DOHH2 (cell line): ENCODE measurements at regions not wholly inside any gene's neighbourhood (a gene's known extent, or its start where the extent isn't known, plus 50 kb on each side); places are given as distances from the start of the nearest gene placed in this dataset.

Experiments used
- H3F3A ChIP-seq: fragments of 200-600 bp; sonication (generic), shearing (Covaris generic); 2 replicates; pipeline ENCODE4 v1.6.0; 2016; ENCODE audit warnings: antibody characterized with exemption, mild to moderate bottlenecking; ENCODE audit not compliant: control insufficient read depth, insufficient read depth
- H3K27ac ChIP-seq: fragments of 200-600 bp; sonication (generic); 2 replicates; pipeline ENCODE4 v1.5.1; 2014; ENCODE audit warnings: low read depth, mild to moderate bottlenecking, low read length, moderate library complexity
- H3K27me3 ChIP-seq: fragments of 200-600 bp; sonication (generic); 2 replicates; pipeline ENCODE4 v1.6.1; 2014; ENCODE audit warnings: mild to moderate bottlenecking, low read length, mixed read lengths; ENCODE audit not compliant: control insufficient read depth
- H3K36me3 ChIP-seq: fragments of 200-600 bp; sonication (generic); 2 replicates; pipeline ENCODE4 v1.6.1; 2014; ENCODE audit warnings: mild to moderate bottlenecking, low read length, moderate library complexity, mixed read lengths; ENCODE audit not compliant: control insufficient read depth
- H3K4me1 ChIP-seq: fragments of 200-600 bp; sonication (generic); 2 replicates; pipeline ENCODE4 v1.6.1; 2014; ENCODE audit warnings: mild to moderate bottlenecking, low read length, mixed read lengths; ENCODE audit not compliant: control insufficient read depth
- H3K4me2 ChIP-seq: fragments of 200-600 bp; sonication (generic); 2 replicates; pipeline ENCODE4 v1.6.0; 2014; ENCODE audit warnings: mild to moderate bottlenecking, low read length, moderate library complexity
- H3K4me3 ChIP-seq: fragments of 200-600 bp; sonication (generic); 2 replicates; pipeline ENCODE4 v1.5.1; 2014; ENCODE audit warnings: mild to moderate bottlenecking, low read length, mixed read lengths
- H3K79me2 ChIP-seq: fragments of 200-600 bp; sonication (generic); 2 replicates; pipeline ENCODE4 v1.6.1; 2014; ENCODE audit warnings: mild to moderate bottlenecking, low read length, mixed read lengths; ENCODE audit not compliant: control insufficient read depth
- H3K9me2 ChIP-seq: fragments of 200-600 bp; sonication (generic); replicated peaks from 2 replicates; pipeline ENCODE4 v1.6.1; 2014; ENCODE audit warnings: mild to moderate bottlenecking, low read length, mixed read lengths; ENCODE audit not compliant: control insufficient read depth
- H3K9me3 ChIP-seq: fragments of 200-600 bp; sonication (generic); 2 replicates; pipeline ENCODE4 v1.6.1; 2014; ENCODE audit warnings: antibody characterized with exemption, low read length, mixed read lengths; ENCODE audit not compliant: control insufficient read depth, insufficient read depth
- H4K20me1 ChIP-seq: fragments of 200-600 bp; sonication (generic); 2 replicates; pipeline ENCODE4 v1.6.0; 2014; ENCODE audit warnings: low read depth, mild to moderate bottlenecking, antibody characterized with exemption, low read length, moderate library complexity; ENCODE audit not compliant: control insufficient read depth, insufficient read depth
- EZH2phosphoT487 ChIP-seq: fragments of 200-600 bp; sonication (generic); IDR thresholded peaks from 2 replicates; pipeline ENCODE4 v1.6.1; 2017; ENCODE audit warnings: borderline replicate concordance, mild to moderate bottlenecking, antibody characterized with exemption, low read length, moderate library complexity, mixed read lengths
- TF ChIP-seq, protein P1 (sequence below): fragments of 200-600 bp; sonication (generic); IDR thresholded peaks from one replicate; pipeline ENCODE4 v1.5.1; 2014; ENCODE audit warnings: antibody characterized with exemption, mild to moderate bottlenecking, low read depth, low read length; ENCODE audit not compliant: poor library complexity, severe bottlenecking

DNA sequence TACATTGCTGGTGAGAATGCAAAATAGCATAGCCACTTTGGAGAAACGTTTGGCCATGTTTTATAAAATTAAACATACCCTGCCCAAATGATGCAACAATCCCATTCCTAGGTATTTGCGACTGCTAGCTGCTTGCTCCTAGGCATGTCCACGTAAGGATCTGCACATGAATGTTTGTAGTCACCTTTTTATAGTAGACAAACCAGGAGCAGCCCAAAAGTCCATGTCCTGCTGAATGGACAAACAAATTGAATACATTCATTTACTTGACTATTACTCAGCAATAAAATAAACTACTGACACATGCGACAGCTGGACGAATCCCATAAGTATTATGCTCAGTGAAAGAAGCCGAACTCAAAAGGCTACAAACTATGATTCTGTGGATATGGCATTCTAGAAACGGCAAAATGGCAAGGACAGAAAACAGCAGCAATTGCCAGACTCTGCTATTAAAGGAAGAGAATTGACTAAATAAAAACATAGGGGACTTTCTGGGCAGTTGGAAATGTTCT, 161.9 kb upstream of the GALNT2 start:
- TF ChIP-seq, protein P1, sequence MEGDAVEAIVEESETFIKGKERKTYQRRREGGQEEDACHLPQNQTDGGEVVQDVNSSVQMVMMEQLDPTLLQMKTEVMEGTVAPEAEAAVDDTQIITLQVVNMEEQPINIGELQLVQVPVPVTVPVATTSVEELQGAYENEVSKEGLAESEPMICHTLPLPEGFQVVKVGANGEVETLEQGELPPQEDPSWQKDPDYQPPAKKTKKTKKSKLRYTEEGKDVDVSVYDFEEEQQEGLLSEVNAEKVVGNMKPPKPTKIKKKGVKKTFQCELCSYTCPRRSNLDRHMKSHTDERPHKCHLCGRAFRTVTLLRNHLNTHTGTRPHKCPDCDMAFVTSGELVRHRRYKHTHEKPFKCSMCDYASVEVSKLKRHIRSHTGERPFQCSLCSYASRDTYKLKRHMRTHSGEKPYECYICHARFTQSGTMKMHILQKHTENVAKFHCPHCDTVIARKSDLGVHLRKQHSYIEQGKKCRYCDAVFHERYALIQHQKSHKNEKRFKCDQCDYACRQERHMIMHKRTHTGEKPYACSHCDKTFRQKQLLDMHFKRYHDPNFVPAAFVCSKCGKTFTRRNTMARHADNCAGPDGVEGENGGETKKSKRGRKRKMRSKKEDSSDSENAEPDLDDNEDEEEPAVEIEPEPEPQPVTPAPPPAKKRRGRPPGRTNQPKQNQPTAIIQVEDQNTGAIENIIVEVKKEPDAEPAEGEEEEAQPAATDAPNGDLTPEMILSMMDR = no peak
- TF ChIP-seq EZH2phosphoT487 = no peak
- no peak overlapping the region for H3K4me3 ChIP-seq
- H3K27ac ChIP-seq = no peak overlapping the region
- H4K20me1 ChIP-seq = no peaks in the 10 kb centered on the region
- H3K4me2 ChIP-seq = no peak overlapping the region
- H3K36me3 ChIP-seq = no peaks in the 10 kb centered on the region
- H3K9me3 ChIP-seq = no peaks in the 10 kb centered on the region
- H3K79me2 ChIP-seq = no peaks in the 10 kb centered on the region
- H3F3A ChIP-seq = no peaks in the 10 kb centered on the region
- peaks cover 1% of the 10 kb centered on the region; the same call in 1 of the 2 replicates for H3K27me3 ChIP-seq
- H3K4me1 ChIP-seq = no peaks in the 10 kb centered on the region
- H3K9me2 ChIP-seq = no peaks in the 10 kb centered on the region

DNA sequence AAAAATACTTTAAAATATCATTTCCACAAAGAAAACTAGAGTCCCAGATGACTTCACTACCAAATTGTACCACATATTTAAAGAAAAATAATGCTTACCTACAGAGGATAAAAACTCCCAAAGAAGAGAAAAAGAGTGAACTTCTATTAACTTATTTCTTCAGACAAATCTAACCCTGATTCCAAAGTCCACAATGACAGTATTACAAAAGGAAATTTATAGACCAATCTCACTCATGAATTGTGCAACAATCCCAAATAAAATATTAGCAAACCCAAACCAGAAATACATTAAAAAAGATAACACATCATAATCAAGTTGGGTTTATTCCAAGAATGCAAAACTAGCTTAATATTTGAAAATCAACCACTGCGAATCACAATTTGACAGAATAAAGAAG, 161.4 kb upstream of the GALNT2 start:
- H3K9me2 ChIP-seq = no peaks in the 10 kb centered on the region
- no peaks in the 10 kb centered on the region for H3K9me3 ChIP-seq
- no peaks in the 10 kb centered on the region for H3K79me2 ChIP-seq
- no peak overlapping the region for H3K27ac ChIP-seq
- no peaks in the 10 kb centered on the region for H3K36me3 ChIP-seq
- H4K20me1 ChIP-seq = no peaks in the 10 kb centered on the region
- peaks cover 5% of the 10 kb centered on the region; the same call in 1 of the 2 replicates for H3K27me3 ChIP-seq
- no peak overlapping the region for H3K4me2 ChIP-seq
- H3K4me1 ChIP-seq = no peaks in the 10 kb centered on the region
- no peaks in the 10 kb centered on the region for H3F3A ChIP-seq
- no peak for TF ChIP-seq EZH2phosphoT487
- TF ChIP-seq, protein P1 = no peak
- H3K4me3 ChIP-seq = no peak overlapping the region

DNA sequence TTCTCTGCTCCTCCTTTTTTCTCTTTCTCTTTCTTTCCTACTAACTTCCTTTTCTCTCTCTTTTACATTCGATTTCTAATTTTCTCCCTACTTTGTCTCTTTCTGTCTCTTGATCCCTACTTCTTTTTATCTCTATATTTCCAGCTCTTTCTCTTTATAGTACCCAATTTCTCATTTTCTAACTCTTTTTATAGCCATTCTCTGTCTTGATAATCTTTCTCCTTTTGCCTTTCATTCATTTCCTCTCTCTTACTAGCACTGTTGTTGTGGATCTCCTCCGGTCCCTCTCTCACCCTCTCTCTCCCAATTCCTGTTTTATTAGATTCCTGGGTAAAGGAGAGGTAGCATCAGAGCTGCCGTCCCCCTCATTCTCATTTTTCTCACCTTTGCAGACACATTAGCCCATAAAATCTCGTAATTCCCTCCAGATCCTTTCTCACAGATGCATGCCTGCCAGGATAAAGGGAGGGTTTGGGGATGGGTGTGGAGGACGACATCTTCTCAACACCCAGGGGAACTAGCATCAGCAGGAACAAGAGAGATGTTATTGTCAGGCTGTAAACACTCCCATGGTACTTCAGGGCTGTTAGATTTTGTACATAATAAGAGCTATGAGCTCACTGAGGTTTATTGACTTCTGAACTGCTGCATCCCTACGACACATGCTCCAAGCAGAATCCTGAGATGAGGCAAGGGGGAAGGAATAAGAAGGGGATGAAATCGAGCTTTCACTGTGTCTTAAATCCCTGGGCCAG, 159.0 kb upstream of the GALNT2 start:
- Histone ChIP-seq H3K4me1 (no peaks in the 10 kb centered on the region), H3K4me2 (no peak overlapping the region), H4K20me1 (no peaks in the 10 kb centered on the region), H3F3A (no peaks in the 10 kb centered on the region), H3K9me2 (no peaks in the 10 kb centered on the region), H3K9me3 (no peaks in the 10 kb centered on the region), H3K4me3 (no peak overlapping the region), H3K27ac (no peak overlapping the region), H3K36me3 (no peaks in the 10 kb centered on the region), H3K27me3 (peaks cover 17% of the 10 kb centered on the region), H3K79me2 (no peaks in the 10 kb centered on the region)
- TF ChIP-seq, protein P1 = no peak
- no peak for TF ChIP-seq EZH2phosphoT487
